MM.1S (cell line): ENCODE measurements at regions not wholly inside any gene's neighbourhood (a gene's known extent, or its start where the extent isn't known, plus 50 kb on each side); places are given as distances from the start of the nearest gene placed in this dataset.

Experiments used
- CTCF ChIP-seq: fragments of 300-600 bp; sonication (generic); IDR thresholded peaks from 2 replicates; pipeline ENCODE4 v1.5.1; 2016; ENCODE audit warnings: antibody characterized with exemption, low read length, mixed read lengths
- EZH2 ChIP-seq: fragments of 300-600 bp; sonication (generic); optimal IDR thresholded peaks from 2 replicates; pipeline ENCODE3; 2017; ENCODE audit warnings: low read depth, mild to moderate bottlenecking, antibody characterized with exemption, low read length, mixed read lengths
- EZH2phosphoT487 ChIP-seq: fragments of 300-600 bp; sonication (generic); IDR thresholded peaks from 2 replicates; pipeline ENCODE4 v1.6.1; 2018; ENCODE audit warnings: antibody characterized with exemption, low read length

- no peak for TF ChIP-seq CTCF
- no peak for TF ChIP-seq EZH2
- no peak for TF ChIP-seq EZH2phosphoT487
These were observed 119.5 kb upstream of the SALL3 start for GRCh38 chr18:78860117-78860516.
